ENCODE measurements at regions not wholly inside any gene's neighbourhood (a gene's known extent, or its start where the extent isn't known, plus 50 kb on each side); places are given as distances from the start of the nearest gene placed in this dataset.
"Not testable (repeated sequence)": the region's sequence is repeated elsewhere in the genome, so short reads cannot be mapped to it uniquely, and the experiment has no call there.

DNA sequence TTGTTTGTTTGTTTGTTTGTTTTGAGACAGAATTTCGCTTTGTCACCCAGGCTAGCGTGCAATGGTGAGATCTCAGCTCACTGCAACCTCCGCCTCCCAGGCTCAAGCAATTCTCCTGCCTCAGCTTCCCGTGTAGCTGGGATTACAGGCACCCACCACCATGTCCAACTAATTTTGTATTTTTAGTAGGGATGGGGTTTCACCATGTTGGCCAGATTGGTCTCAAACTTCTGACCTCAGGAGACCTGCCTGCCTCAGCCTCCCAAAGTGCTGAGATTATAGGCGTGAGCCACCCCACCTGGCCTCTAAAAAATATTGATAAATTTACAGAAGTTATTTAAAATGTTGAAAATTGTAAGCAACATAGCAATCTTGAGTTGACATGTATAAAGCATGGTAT is 57.1 kb upstream of the LOC128125822 start:
- TF ChIP-seq, protein P1, sequence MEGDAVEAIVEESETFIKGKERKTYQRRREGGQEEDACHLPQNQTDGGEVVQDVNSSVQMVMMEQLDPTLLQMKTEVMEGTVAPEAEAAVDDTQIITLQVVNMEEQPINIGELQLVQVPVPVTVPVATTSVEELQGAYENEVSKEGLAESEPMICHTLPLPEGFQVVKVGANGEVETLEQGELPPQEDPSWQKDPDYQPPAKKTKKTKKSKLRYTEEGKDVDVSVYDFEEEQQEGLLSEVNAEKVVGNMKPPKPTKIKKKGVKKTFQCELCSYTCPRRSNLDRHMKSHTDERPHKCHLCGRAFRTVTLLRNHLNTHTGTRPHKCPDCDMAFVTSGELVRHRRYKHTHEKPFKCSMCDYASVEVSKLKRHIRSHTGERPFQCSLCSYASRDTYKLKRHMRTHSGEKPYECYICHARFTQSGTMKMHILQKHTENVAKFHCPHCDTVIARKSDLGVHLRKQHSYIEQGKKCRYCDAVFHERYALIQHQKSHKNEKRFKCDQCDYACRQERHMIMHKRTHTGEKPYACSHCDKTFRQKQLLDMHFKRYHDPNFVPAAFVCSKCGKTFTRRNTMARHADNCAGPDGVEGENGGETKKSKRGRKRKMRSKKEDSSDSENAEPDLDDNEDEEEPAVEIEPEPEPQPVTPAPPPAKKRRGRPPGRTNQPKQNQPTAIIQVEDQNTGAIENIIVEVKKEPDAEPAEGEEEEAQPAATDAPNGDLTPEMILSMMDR (IDR thresholded peaks at IDR 0.05), result not testable (repeated sequence)
- TF ChIP-seq POLR2A, POLR2AphosphoS5 (IDR thresholded peaks at IDR 0.05): not testable (repeated sequence)

Data from breast epithelium (tissue), 3 donors.